Endothelial cell (in vitro differentiated cells): ENCODE measurements at regions not wholly inside any gene's neighbourhood (a gene's known extent, or its start where the extent isn't known, plus 50 kb on each side); places are given as distances from the start of the nearest gene placed in this dataset.

Source experiments
- DNase-seq: peaks from one replicate; pipeline ENCODE4 v3.0.0; 2021; ENCODE audit warnings: low spot score
- H3K27ac Mint-ChIP-seq: one replicate; pipeline ENCODE4 v1.8.0; 2021; ENCODE audit warnings: mixed read lengths, inconsistent platforms; ENCODE audit not compliant: unreplicated experiment
- H3K27me3 Mint-ChIP-seq: one replicate; pipeline ENCODE4 v1.8.0; 2021; ENCODE audit warnings: mild to moderate bottlenecking, moderate library complexity, mixed read lengths, inconsistent platforms; ENCODE audit not compliant: unreplicated experiment
- H3K36me3 Mint-ChIP-seq: one replicate; pipeline ENCODE4 v1.8.0; 2021; ENCODE audit warnings: mild to moderate bottlenecking, low read depth, mixed read lengths, inconsistent platforms; ENCODE audit not compliant: unreplicated experiment
- H3K4me1 Mint-ChIP-seq: one replicate; pipeline ENCODE4 v1.8.0; 2021; ENCODE audit warnings: mild to moderate bottlenecking, mixed read lengths, inconsistent platforms; ENCODE audit not compliant: unreplicated experiment
- H3K4me3 Mint-ChIP-seq: one replicate; pipeline ENCODE4 v1.8.0; 2021; ENCODE audit warnings: mild to moderate bottlenecking, mixed read lengths, inconsistent platforms; ENCODE audit not compliant: unreplicated experiment
- H3K9me3 Mint-ChIP-seq: one replicate; pipeline ENCODE4 v1.8.0; 2021; ENCODE audit warnings: mixed read lengths, inconsistent platforms; ENCODE audit not compliant: unreplicated experiment
- CTCF ChIP-seq: fragments of 200-600 bp; sonication (generic); IDR thresholded peaks from one replicate; pipeline ENCODE4 v1.5.0; 2021; ENCODE audit warnings: antibody characterized with exemption; ENCODE audit not compliant: unreplicated experiment

- no peak for DNase-seq
- Mint-ChIP-seq H3K27ac (no peak overlapping the region), H3K4me3 (no peak overlapping the region), H3K4me1 (no peaks in the 10 kb centered on the region), H3K9me3 (peaks cover 26% of the 10 kb centered on the region), H3K36me3 (no peaks in the 10 kb centered on the region), H3K27me3 (peaks cover 1% of the 10 kb centered on the region)
- TF ChIP-seq CTCF: no peak
Observed at GRCh38 chr12:127923501-127923900, 343.5 kb upstream of the TMEM132C start.

- Mint-ChIP-seq H3K4me1 (no peaks in the 10 kb centered on the region), H3K27ac (no peak overlapping the region), H3K36me3 (no peaks in the 10 kb centered on the region), H3K9me3 (peaks cover 30% of the 10 kb centered on the region), H3K27me3 (peaks cover 2% of the 10 kb centered on the region), H3K4me3 (no peak overlapping the region)
- TF ChIP-seq CTCF: no peak
- DNase-seq: no peak
Observed at GRCh38 chr12:127925971-127926370, 341.0 kb upstream of the TMEM132C start.

GRCh38 chr12:127928178-127928577 lies 338.8 kb upstream of the TMEM132C start:
- Mint-ChIP-seq H3K36me3 (no peaks in the 10 kb centered on the region), H3K27me3 (peaks cover 1% of the 10 kb centered on the region), H3K4me1 (no peaks in the 10 kb centered on the region), H3K27ac (no peak overlapping the region), H3K4me3 (no peak overlapping the region), H3K9me3 (peaks cover 26% of the 10 kb centered on the region)
- no peak for DNase-seq
- no peak for TF ChIP-seq CTCF

GRCh38 chr12:127928615-127929571 lies 338.1 kb upstream of the TMEM132C start:
- Mint-ChIP-seq H3K36me3 (no peaks in the 10 kb centered on the region), H3K27ac (no peak overlapping the region), H3K27me3 (peaks cover 1% of the 10 kb centered on the region), H3K4me3 (no peak overlapping the region), H3K9me3 (peaks cover 24% of the 10 kb centered on the region), H3K4me1 (no peaks in the 10 kb centered on the region)
- no peak for TF ChIP-seq CTCF
- DNase-seq: no peak

GRCh38 chr12:127930122-127930521 lies 336.8 kb upstream of the TMEM132C start:
- no peak overlapping the region for H3K27ac Mint-ChIP-seq
- H3K9me3 Mint-ChIP-seq: peaks cover 29% of the 10 kb centered on the region
- H3K36me3 Mint-ChIP-seq: no peaks in the 10 kb centered on the region
- H3K27me3 Mint-ChIP-seq: peaks cover 1% of the 10 kb centered on the region
- H3K4me3 Mint-ChIP-seq: no peak overlapping the region
- H3K4me1 Mint-ChIP-seq: no peaks in the 10 kb centered on the region
- TF ChIP-seq CTCF: no peak
- DNase-seq: no peak
